PC-9 (cell line): ENCODE measurements at regions not wholly inside any gene's neighbourhood (a gene's known extent, or its start where the extent isn't known, plus 50 kb on each side); places are given as distances from the start of the nearest gene placed in this dataset.
A peak's percentile ranks its signal among the peaks of the same experiment; 100 is the strongest.
"Not testable (repeated sequence)": the region's sequence is repeated elsewhere in the genome, so short reads cannot be mapped to it uniquely, and the experiment has no call there.

Source experiments
- BruUV-seq: library from RNA; stranded (reverse); fragments of 400-500 nt; replicated peaks from 2 replicates; lab custom pipeline; 2021; lab: Mats Ljungman, UMichigan
- CTCF ChIA-PET: fragments of 300-600 bp; sonication (Branson Sonifier 250); formaldehyde crosslinking; loops from one replicate; lab custom pipeline; 2022; ENCODE audit warnings: antibody characterized with exemption; lab: Charles Lee
- POLR2A ChIA-PET: fragments of 300-600 bp; sonication (Branson Sonifier 250); formaldehyde crosslinking; loops from one replicate; lab custom pipeline; 2022; ENCODE audit warnings: antibody characterized with exemption; ENCODE audit not compliant: unreplicated experiment; lab: Charles Lee
- DNase-seq, 2 experiments: peaks; one replicate each; pipeline versions ENCODE4 v3.0.0 to v3.0.0-alpha.2; 2015 to 2022; ENCODE audit warnings: mixed read lengths in 1 of 2
- H2AFZ ChIP-seq: fragments of 200-600 bp; sonication (generic); 2 replicates; pipeline ENCODE4 v1.8.1; 2017; ENCODE audit warnings: antibody characterized with exemption
- H3F3A ChIP-seq: fragments of 200-600 bp; sonication (generic); 2 replicates; pipeline ENCODE4 v1.8.1; 2017; ENCODE audit warnings: antibody characterized with exemption, mild to moderate bottlenecking, low read depth; ENCODE audit not compliant: insufficient read depth
- H3K27ac ChIP-seq: fragments of 200-600 bp; sonication (generic); 2 replicates; pipeline ENCODE4 v1.6.1; 2016; ENCODE audit warnings: mixed run types
- H3K27me3 ChIP-seq: fragments of 200-600 bp; sonication (generic); 2 replicates; pipeline ENCODE4 v1.6.1; 2016; ENCODE audit warnings: low read depth, mixed run types; ENCODE audit not compliant: insufficient read depth
- H3K36me3 ChIP-seq: fragments of 200-600 bp; sonication (generic); 2 replicates; pipeline ENCODE4 v1.6.1; 2016; ENCODE audit warnings: low read depth, mixed run types
- H3K4me1 ChIP-seq: fragments of 200-600 bp; sonication (generic); replicated peaks from 2 replicates; pipeline ENCODE4 v1.6.1; 2016; ENCODE audit warnings: mixed run types; ENCODE audit not compliant: insufficient read depth
- H3K4me2 ChIP-seq: fragments of 200-600 bp; sonication (generic); 2 replicates; pipeline ENCODE4 v1.6.1; 2017; ENCODE audit warnings: mixed run types
- H3K4me3 ChIP-seq: fragments of 200-600 bp; sonication (generic); 2 replicates; pipeline ENCODE4 v1.6.1; 2016; ENCODE audit warnings: mixed run types
- H3K79me2 ChIP-seq: fragments of 200-600 bp; sonication (generic); 2 replicates; pipeline ENCODE4 v1.6.1; 2017; ENCODE audit warnings: low read depth, mixed run types
- H3K9me2 ChIP-seq: fragments of 200-600 bp; sonication (generic); 2 replicates; pipeline ENCODE4 v1.8.1; 2017; ENCODE audit warnings: mild to moderate bottlenecking; ENCODE audit not compliant: insufficient read depth
- H3K9me3 ChIP-seq: fragments of 200-600 bp; sonication (generic); 2 replicates; pipeline ENCODE4 v1.8.1; 2016; ENCODE audit warnings: low read depth; ENCODE audit not compliant: insufficient read depth
- H4K20me1 ChIP-seq: fragments of 200-600 bp; sonication (generic); 2 replicates; pipeline ENCODE4 v1.8.1; 2017; ENCODE audit not compliant: insufficient read depth
- CTCF ChIP-seq: fragments of 200-600 bp; sonication (generic); conservative IDR thresholded peaks from 2 replicates; pipeline ENCODE4 v1.6.1; 2017; ENCODE audit warnings: mixed run types, antibody characterized with exemption, mild to moderate bottlenecking, moderate library complexity
- EZH2 ChIP-seq: fragments of 200-600 bp; sonication (generic); IDR thresholded peaks from 2 replicates; pipeline ENCODE4 v1.8.0; 2017; ENCODE audit warnings: antibody characterized with exemption, low read depth
- intact Hi-C: fragments of 100-400 bp; cut with micrococcal nuclease; formaldehyde crosslinking; loops from one replicate; pipeline ENCODE4 v1.10.0; 2022; ENCODE audit not compliant: unreplicated experiment

GRCh38 chr20:17822039-17822438 is 122.3 kb downstream of the BANF2 start:
- intact Hi-C loops, result no loop called here
- no peak overlapping the region for H3K27ac ChIP-seq
- ChIA-PET CTCF (no interaction called here), POLR2A (interaction anchor here (0.7 kb wide), 1 partner anchor 55 kb away, joined by 3 read pairs; no protein-coding TSS in a partner anchor)
- no TSS peak for BruUV-seq
- H3K9me3 ChIP-seq, result 0 out of 2 replicates have a peak, but pooled peaks cover 3% of the 10 kb centered on the region
- no peaks in the 10 kb centered on the region for H4K20me1 ChIP-seq
- H3K79me2 ChIP-seq, result no peaks in the 10 kb centered on the region
- H3K4me1 ChIP-seq, result 0 out of 2 replicates have a peak, but pooled peaks cover 3% of the 10 kb centered on the region
- H3K4me3 ChIP-seq, result no peak overlapping the region
- no peaks in the 10 kb centered on the region for H3F3A ChIP-seq
- H3K9me2 ChIP-seq, result no peaks in the 10 kb centered on the region
- no peaks in the 10 kb centered on the region for H3K27me3 ChIP-seq
- no peak for TF ChIP-seq EZH2
- no peak for TF ChIP-seq CTCF
- H3K4me2 ChIP-seq, result no peak overlapping the region
- no peaks in the 10 kb centered on the region for H3K36me3 ChIP-seq
- H2AFZ ChIP-seq, result no peak overlapping the region
- peak; percentile 12 to 44 for DNase-seq

- DNase-seq, H3K4me2 ChIP-seq, H3K4me1 ChIP-seq, H2AFZ ChIP-seq, H3K36me3 ChIP-seq, BruUV-seq, H3K27ac ChIP-seq, H3F3A ChIP-seq, H3K27me3 ChIP-seq, intact Hi-C loops, H3K9me2 ChIP-seq, H3K4me3 ChIP-seq, H4K20me1 ChIP-seq, H3K79me2 ChIP-seq, H3K9me3 ChIP-seq, CTCF ChIA-PET: not testable (repeated sequence)
- POLR2A ChIA-PET, result interaction anchor here (0.7 kb wide), 1 partner anchor 55 kb away, joined by 3 read pairs; no protein-coding TSS in a partner anchor
These were observed 121.8 kb downstream of the BANF2 start for GRCh38 chr20:17821606-17822005.

GRCh38 chr20:17819395-17820093 is 119.8 kb downstream of the BANF2 start:
- Histone ChIP-seq H3K4me2 (no peak overlapping the region), H3K79me2 (no peaks in the 10 kb centered on the region), H3K27me3 (no peaks in the 10 kb centered on the region), H3K4me3 (no peak overlapping the region), H3K27ac (no peak overlapping the region), H3K36me3 (no peaks in the 10 kb centered on the region), H3K9me2 (no peaks in the 10 kb centered on the region), H3F3A (no peaks in the 10 kb centered on the region), H2AFZ (no peak overlapping the region), H3K4me1 (0 out of 2 replicates have a peak, but pooled peaks cover 3% of the 10 kb centered on the region), H4K20me1 (no peaks in the 10 kb centered on the region), H3K9me3 (0 out of 2 replicates have a peak, but pooled peaks cover 3% of the 10 kb centered on the region)
- TF ChIP-seq CTCF (no peak), EZH2 (no peak)
- POLR2A ChIA-PET, result no interaction called here
- intact Hi-C loops, result no loop called here
- CTCF ChIA-PET, result no interaction called here
- BruUV-seq, result no TSS peak
- no peak for DNase-seq
